NCI-H2196 (cell line): ENCODE measurements at regions not wholly inside any gene's neighbourhood (a gene's known extent, or its start where the extent isn't known, plus 50 kb on each side); places are given as distances from the start of the nearest gene placed in this dataset.
"Not testable (repeated sequence)": the region's sequence is repeated elsewhere in the genome, so short reads cannot be mapped to it uniquely, and the experiment has no call there.

Source experiments
- DNase-seq: peaks from one replicate; lab custom pipeline; 2025; ENCODE audit not compliant: unreplicated experiment; lab: John Stamatoyannopoulos, UW

GRCh38 chr4:138455097-138455496 is 212.9 kb upstream of the SLC7A11 start:
- no peak for DNase-seq

GRCh38 chr4:138452826-138453225 is 210.7 kb upstream of the SLC7A11 start:
- DNase-seq, result no peak

DNA sequence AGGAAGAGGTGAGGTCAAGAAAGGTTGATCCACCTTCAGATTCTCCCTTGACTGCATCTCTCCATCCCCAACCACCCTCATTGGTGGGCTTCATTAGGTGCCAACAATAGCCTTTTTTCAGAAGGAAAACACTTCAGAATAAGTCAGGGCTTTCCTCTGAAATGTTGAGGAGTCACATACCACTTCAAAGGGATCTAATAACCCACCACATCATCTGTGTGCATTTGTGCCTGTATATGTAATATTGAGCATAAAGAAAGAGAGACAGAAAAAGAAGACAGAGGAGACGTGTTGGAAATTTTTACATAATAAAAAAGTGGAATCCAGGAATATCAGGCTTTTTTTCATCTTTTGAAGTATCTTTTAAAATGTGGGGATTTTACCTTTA is 209.1 kb upstream of the SLC7A11 start:
- no peak for DNase-seq

GRCh38 chr4:138450546-138451275 is 208.6 kb upstream of the SLC7A11 start:
- no peak for DNase-seq

DNA sequence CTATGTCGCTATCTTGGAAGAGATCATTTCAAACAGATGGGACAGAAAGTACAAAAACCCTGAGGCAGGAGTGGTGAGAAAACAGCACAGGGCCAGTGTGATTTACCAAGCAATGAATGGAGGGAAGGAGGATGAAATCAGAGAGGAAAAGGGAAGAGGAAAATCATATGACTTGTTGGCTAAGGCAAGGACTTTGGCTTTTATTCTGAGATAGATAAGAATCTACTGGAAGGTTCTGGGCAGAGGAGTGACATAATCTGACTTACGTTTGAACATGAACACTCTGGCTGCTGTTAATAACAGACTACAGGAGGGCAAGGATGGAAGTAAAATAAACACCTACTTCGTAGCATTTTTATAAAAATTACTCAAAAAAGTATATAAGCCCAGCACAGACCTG is 207.8 kb upstream of the SLC7A11 start:
- DNase-seq, result no peak

- DNase-seq, result no peak
Observed at GRCh38 chr4:138448169-138448568, 206.0 kb upstream of the SLC7A11 start.

DNA sequence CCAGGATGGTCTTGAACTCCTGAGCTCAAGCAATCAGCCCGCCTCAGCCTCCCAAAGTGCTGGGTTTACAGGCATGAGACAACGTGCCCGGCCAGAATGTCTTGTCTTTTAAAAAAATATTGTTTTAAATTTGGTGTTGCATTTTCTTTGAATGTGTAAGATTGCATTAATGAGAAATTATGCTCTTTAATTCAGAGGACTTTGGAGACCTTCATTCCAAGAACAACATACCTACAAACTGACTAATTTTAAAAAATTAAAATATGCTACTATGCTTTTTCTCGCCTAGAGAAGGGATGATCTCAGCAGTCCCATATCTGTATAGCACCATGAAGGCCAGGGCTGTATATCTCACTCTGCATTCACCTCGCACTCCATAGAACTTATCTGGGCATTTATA is 204.3 kb upstream of the SLC7A11 start:
- DNase-seq, result no peak

DNA sequence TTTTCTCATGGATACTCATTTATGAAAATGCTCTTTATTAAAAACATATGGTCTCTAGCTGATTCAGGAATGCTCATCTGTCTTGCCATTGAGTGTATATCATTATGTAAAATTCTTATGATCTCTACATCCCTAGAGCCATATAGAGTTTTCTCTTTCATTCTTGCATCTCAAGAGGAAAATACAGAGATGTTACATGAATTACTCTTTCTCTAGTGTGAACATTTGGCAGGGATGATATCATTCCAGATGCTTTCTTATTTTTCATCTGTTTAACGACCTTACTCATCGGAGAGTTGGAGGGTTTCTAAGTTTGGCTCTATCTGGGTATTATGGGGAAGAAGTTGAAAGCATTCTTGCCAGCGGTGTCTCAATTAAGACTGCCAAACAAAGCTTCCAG is 202.9 kb upstream of the SLC7A11 start:
- DNase-seq, result no peak

GRCh38 chr4:138444260-138444659 is 202.1 kb upstream of the SLC7A11 start:
- no peak for DNase-seq

DNA sequence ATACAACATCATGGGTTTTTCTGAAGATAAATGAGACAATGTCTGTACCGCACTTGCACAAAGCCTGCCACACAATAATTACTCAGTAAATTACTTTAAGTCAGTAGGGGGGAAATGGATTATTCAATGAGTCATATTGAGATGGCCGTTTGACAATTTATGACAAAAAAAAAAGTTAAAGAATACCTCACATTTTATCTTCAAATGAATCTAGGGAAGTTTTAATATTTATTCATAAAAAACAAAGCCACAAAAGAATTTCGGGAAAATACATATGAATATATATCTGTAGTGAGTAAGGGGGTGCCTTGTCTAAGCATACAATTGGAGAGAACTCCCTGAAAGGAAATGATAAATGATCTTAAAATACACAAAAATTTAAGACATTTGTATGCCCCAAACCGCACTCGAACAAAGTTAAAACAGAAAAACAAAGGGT is 197.0 kb upstream of the SLC7A11 start:
- DNase-seq, result no peak

DNA sequence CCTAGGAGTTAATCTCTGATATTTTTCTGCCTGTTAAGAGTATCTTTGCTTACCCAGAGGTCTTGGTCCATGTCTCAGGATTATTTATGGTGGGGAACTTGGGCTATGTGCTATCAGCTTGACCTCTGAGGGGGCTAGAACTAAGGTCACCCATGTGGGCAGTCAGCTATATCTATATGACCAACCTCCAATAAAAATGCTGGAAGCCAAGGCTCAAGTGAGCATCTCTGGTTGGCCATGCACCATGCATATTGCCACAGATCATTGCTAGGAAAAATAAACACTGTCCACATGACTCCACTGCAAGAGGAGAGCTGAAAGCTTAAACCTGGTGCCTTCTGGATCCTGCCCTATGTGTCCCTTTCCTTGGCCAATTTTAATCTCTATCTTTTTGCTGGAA is 196.5 kb upstream of the SLC7A11 start:
- DNase-seq, result no peak

- no peak for DNase-seq
Observed at GRCh38 chr4:138437263-138437851, 195.2 kb upstream of the SLC7A11 start.

DNA sequence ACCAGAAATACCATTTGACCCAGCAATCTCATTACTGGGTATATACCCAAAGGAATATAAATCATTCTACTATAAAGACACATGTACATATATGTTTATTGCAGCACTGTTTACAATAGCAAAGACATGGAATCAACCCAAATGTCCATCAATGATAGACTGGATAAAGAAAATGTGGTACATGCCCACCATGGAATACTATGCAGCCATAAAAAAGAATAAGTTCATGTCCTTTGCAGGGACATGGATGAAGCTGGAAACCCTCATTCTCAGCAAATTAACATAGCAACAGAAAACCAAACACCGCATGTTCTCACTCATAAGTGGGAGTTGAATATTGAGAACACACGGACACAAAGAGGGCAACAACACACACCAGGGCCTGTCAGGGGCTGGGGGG is 193.6 kb upstream of the SLC7A11 start:
- DNase-seq, result not testable (repeated sequence)

DNA sequence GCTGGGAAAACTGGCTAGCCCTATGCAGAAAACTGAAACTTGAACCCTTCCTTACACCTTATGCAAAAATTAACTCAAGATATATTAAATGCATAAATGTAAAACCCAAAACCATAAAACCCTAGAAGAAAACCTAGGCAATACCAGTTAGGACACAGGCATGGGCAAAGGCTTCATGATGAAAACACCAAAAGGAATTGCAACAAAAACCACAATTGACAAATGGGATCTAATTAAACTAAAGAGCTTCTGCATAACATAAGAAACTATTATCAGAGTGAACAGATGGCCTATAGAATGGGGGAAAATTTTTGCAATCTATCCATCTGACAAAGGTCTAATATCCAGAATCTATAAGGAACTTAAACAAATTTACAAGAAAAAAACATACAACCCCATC is 192.9 kb upstream of the SLC7A11 start:
- not testable (repeated sequence) for DNase-seq

DNA sequence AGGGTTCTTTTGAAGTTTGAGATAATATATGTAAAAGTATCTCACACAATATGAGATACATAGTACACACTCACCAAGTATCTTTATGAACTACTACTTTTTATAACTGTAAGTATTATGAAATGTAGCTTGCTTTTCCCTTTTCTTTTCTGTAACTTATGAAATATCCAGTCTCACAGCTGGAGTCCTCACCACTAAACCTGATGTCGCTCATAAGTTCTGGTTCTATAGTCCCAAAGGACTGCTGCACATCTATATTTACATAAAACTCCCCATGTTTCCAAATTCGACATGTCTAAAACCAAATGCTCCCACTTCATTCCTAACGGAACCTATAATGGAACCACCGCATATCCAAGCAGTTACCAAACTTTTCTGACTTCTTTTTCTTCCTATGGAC is 186.5 kb upstream of the SLC7A11 start:
- DNase-seq, result no peak

DNA sequence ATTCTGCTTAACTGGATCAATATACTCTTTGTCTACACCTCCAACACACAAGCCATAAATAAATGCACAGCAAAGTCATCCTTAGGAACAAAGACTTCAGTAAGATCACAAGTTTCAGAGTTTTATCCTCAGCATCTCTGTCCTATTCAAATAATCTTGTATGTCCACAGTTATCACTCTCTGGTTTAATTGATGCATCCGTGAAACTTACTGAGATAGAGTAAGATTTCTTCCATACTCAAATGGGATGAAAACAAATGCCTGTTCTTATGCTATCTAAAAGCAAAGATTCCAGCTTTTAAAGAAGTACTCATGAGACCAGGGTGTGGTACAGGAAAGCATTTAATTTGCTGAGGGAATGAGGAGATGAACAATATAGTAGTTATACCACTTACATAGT is 184.6 kb upstream of the SLC7A11 start:
- DNase-seq, result no peak

GRCh38 chr4:138420471-138420870 is 178.3 kb upstream of the SLC7A11 start:
- no peak for DNase-seq

GRCh38 chr4:138414202-138414601 is 172.1 kb upstream of the SLC7A11 start:
- DNase-seq, result no peak

DNA sequence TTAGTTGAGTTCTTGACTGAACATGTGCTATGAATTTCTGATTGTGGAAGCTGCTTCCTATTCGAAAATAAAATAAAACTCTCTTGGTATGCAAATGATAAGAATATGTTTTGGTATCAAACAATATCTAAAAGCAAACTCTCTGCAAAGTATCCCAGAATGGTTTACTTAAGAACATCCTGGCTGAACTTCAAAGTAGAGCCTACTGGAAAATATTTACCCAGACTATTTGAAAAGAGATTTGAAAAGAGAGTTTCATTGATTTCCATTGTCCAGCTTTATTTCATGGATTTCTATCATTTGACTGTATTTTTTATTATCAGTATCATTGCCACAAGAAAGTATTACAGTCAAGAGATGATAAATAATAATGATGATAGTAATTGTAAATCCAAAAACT is 171.1 kb upstream of the SLC7A11 start:
- DNase-seq, result no peak

DNA sequence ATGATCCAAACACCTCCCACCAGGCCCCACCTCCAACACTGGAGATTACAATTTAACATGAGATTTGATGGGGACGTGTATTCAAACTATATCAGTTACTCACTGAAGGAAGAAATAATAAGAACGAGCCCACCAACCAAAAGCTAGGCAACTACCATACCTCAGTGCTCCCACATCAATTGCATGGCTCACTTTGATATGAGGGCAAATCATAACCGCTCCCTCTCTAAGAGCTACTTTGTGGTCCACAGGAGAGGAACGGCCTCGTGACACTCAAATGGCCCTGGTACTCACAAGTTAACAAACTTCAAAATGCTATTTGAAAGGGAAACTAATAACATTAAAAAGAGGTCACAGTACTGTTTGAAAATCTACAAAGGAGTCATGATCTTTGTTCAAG is 170.7 kb upstream of the SLC7A11 start:
- DNase-seq, result no peak

- DNase-seq, result no peak
Observed at GRCh38 chr4:138410266-138410665, 168.1 kb upstream of the SLC7A11 start.

DNA sequence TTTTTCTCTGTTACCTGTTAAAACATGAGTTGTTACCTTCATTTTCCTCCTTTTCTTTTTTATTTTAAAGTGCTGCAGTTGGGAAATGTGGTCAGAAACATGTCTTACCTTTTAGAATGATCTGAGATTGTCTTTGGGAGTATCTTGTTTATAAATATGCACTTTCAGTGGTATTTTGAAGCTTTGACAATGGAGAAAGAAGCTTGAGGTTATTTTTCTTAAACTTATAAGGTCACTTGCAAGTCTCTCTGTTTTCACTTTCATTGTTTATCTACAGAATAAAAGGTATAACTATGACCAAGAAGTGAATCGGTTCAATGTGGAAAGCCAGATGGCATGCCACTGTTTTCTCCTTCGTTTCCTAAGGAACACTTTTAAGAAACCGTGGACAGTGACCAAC is 167.5 kb upstream of the SLC7A11 start:
- DNase-seq, result no peak

DNA sequence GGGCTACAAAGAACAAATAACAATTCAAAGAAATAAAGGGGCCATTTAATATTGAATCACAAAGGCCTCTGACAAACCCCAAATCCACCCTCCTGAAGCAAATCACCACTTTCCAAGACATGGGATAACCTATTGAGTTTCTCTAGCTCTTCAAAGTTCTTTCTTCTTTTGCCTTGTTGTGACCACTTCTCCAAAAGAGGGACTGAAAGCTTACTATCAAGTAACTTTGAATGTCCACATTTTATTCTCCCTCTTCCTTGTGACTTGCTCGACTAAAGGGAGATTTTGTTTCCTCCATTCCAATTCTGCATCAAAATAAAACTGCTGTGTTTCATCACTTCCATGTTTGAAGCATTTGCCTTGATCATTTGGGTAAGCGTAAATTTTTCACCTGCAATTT is 166.6 kb upstream of the SLC7A11 start:
- no peak for DNase-seq
